RWPE2 (cell line): ENCODE measurements at regions not wholly inside any gene's neighbourhood (a gene's known extent, or its start where the extent isn't known, plus 50 kb on each side); places are given as distances from the start of the nearest gene placed in this dataset.

Experiments used
- ATAC-seq: fragments of 200-7000 bp; cut with Tn5 transposase; 3 replicates; pipeline ENCODE4 v1.9.1; 2021; ENCODE audit warnings: low read depth
- DNase-seq: peaks from one replicate; pipeline ENCODE4 v3.0.0-alpha.2; 2020; ENCODE audit warnings: low spot score
- H3K27ac ChIP-seq: fragments of 450-650 bp; 2 replicates; pipeline ENCODE4 v1.5.1; 2017; ENCODE audit warnings: mild to moderate bottlenecking; ENCODE audit not compliant: poor library complexity, severe bottlenecking
- H3K27me3 ChIP-seq: fragments of 250-450 bp; sonication (Bioruptor Pico); 2 replicates; pipeline ENCODE4 v1.5.1; 2021; ENCODE audit warnings: mild to moderate bottlenecking, moderate library complexity; ENCODE audit not compliant: insufficient read depth, poor library complexity, severe bottlenecking
- H3K36me3 ChIP-seq: fragments of 250-450 bp; sonication (Bioruptor Pico); 2 replicates; pipeline ENCODE4 v1.5.1; 2020; ENCODE audit warnings: low read depth, mild to moderate bottlenecking, moderate library complexity
- H3K4me1 ChIP-seq: fragments of 250-450 bp; sonication (Bioruptor Pico); 2 replicates; pipeline ENCODE4 v1.5.1; 2021; ENCODE audit warnings: mild to moderate bottlenecking, moderate library complexity; ENCODE audit not compliant: insufficient read depth, poor library complexity, severe bottlenecking
- H3K4me3 ChIP-seq: fragments of 250-450 bp; sonication (Bioruptor Pico); 2 replicates; pipeline ENCODE4 v1.5.1; 2021; ENCODE audit warnings: mild to moderate bottlenecking, moderate library complexity; ENCODE audit not compliant: severe bottlenecking
- H3K9me3 ChIP-seq: fragments of 250-450 bp; sonication (Bioruptor Pico); 2 replicates; pipeline ENCODE4 v1.5.1; 2021; ENCODE audit warnings: mild to moderate bottlenecking, moderate library complexity; ENCODE audit not compliant: severe bottlenecking
- TF ChIP-seq, protein P1 (sequence below): fragments of 450-650 bp; IDR thresholded peaks from one replicate; pipeline ENCODE4 v1.5.1; 2017; ENCODE audit warnings: mild to moderate bottlenecking, moderate library complexity; ENCODE audit not compliant: poor library complexity, severe bottlenecking

DNA sequence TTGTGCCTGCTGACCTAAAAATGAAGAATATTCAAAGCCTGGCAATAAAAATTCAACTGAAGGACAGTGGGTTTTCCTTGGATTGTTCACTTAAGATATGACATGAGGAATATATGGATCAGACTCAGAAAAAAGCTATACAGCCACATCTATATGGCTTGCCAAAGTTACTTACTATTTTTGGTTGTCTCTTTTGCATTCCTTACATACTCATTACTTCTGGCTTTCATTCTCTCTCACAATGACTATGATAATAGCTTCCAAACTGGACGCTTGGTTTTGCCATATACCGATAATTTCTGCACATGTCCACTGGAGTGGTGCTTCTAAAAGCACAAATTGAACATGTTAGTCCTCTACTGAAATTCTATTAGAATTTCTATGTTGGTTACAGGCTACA lies 664.9 kb downstream of the CDH8 start:
- TF ChIP-seq, protein P1, sequence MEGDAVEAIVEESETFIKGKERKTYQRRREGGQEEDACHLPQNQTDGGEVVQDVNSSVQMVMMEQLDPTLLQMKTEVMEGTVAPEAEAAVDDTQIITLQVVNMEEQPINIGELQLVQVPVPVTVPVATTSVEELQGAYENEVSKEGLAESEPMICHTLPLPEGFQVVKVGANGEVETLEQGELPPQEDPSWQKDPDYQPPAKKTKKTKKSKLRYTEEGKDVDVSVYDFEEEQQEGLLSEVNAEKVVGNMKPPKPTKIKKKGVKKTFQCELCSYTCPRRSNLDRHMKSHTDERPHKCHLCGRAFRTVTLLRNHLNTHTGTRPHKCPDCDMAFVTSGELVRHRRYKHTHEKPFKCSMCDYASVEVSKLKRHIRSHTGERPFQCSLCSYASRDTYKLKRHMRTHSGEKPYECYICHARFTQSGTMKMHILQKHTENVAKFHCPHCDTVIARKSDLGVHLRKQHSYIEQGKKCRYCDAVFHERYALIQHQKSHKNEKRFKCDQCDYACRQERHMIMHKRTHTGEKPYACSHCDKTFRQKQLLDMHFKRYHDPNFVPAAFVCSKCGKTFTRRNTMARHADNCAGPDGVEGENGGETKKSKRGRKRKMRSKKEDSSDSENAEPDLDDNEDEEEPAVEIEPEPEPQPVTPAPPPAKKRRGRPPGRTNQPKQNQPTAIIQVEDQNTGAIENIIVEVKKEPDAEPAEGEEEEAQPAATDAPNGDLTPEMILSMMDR: no peak
- no peak overlapping the region for H3K4me3 ChIP-seq
- ATAC-seq (no peak), DNase-seq (no peak)
- no peak overlapping the region for H3K27ac ChIP-seq
- no peaks in the 10 kb centered on the region for H3K36me3 ChIP-seq
- no peaks in the 10 kb centered on the region for H3K4me1 ChIP-seq
- H3K9me3 ChIP-seq: no peaks in the 10 kb centered on the region
- H3K27me3 ChIP-seq: peaks cover 7% of the 10 kb centered on the region

DNA sequence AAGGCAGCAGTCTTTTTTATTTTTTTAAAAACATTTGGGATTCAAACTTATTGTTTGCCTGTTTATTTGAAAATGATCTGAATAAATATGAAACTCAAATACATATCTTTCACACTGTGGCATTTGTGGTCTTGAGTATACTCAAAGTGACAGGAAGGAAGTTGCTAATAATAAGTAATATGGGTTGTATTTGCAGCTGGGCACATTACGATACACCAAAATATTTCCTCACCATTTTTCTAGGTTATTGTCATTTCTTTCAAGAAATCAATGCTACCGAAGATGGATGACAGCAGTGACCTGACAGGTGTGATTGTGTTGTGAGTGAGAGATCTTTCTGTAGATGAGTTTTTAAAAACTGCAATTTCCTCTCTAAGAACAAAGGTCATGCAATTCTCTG lies 665.7 kb downstream of the CDH8 start:
- Histone ChIP-seq H3K27me3 (peaks cover 7% of the 10 kb centered on the region), H3K36me3 (no peaks in the 10 kb centered on the region), H3K9me3 (no peaks in the 10 kb centered on the region), H3K4me1 (no peaks in the 10 kb centered on the region), H3K4me3 (no peak overlapping the region), H3K27ac (no peak overlapping the region)
- TF ChIP-seq, protein P1: no peak
- ATAC-seq (no peak), DNase-seq (no peak)

DNA sequence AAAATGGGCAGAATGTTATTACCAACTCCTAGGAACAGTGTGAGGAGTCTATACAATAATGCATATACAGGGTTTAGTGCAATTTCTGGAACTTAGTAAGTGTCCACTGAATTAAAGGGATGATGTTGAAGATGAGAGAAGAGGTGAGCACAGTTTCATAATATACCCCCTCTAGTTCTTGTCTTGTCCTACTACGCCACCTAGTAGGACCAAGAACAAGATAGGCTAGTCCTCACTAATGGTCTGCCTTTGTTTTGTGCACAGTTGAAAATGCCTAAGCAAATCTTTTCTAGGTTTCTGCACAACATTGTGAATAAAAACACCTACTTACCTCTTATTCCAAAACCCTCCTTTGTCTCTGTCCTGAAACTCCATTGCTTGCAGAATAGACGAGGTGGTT lies 670.2 kb downstream of the CDH8 start:
- no peak overlapping the region for H3K4me3 ChIP-seq
- ATAC-seq: no peak

DNA sequence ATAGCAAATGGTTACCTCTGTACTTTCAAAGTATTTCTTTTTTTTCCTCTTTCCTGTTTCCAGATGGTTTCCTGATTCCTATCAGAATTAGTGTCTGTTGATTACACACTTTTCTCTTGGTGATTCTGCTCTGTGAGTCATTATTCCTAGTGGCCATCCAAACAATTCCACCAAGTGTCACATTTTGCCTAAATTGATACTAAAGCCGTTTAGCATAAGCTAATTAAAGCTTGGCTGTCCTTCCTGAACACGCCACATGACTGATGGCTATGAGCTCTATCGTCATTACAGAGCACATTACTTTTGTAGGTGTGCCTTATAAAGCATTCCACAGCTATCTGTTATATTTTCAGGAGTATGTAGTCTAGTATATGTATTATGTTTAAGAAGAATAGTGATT lies 671.2 kb downstream of the CDH8 start:
- Histone ChIP-seq H3K27me3 (no peaks in the 10 kb centered on the region), H3K36me3 (no peaks in the 10 kb centered on the region), H3K4me1 (no peaks in the 10 kb centered on the region), H3K9me3 (no peaks in the 10 kb centered on the region), H3K27ac (no peak overlapping the region), H3K4me3 (no peak overlapping the region)
- ATAC-seq: no peak
- DNase-seq: no peak
- TF ChIP-seq, protein P1: no peak

More for the DNA sequence above, 670.2 kb downstream of the CDH8 start:
- TF ChIP-seq, protein P1: no peak
- Histone ChIP-seq H3K4me1 (no peaks in the 10 kb centered on the region), H3K36me3 (no peaks in the 10 kb centered on the region), H3K9me3 (no peaks in the 10 kb centered on the region), H3K27ac (no peak overlapping the region), H3K27me3 (peaks cover under 1% of the 10 kb centered on the region)
- DNase-seq: no peak

DNA sequence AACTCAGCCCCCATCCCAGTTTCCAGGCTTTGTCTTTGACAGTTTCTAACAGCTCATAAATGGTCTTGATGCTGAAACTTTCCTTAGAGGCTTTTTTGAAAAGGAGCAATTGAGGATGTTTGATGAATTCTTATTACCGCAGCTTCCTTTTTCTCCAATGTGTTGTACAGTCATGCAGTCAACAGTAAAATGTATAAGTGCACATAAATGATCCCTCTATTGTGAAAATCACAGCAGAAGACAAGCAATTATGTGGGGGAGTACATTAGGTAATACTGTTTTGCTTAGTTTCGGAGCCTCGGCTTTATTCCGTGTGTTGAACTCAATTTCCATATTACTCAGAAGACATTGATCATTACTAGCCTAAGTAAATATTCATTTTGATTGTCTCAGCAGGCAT lies 673.7 kb downstream of the CDH8 start:
- DNase-seq: no peak
- TF ChIP-seq, protein P1: no peak
- no peak overlapping the region for H3K4me3 ChIP-seq
- H3K27ac ChIP-seq: no peak overlapping the region
- peaks cover 6% of the 10 kb centered on the region for H3K27me3 ChIP-seq
- no peaks in the 10 kb centered on the region for H3K36me3 ChIP-seq
- no peaks in the 10 kb centered on the region for H3K9me3 ChIP-seq
- no peaks in the 10 kb centered on the region for H3K4me1 ChIP-seq
- no peak for ATAC-seq
